Fibroblast of the aortic adventitia (primary cell): ENCODE measurements at regions not wholly inside any gene's neighbourhood (a gene's known extent, or its start where the extent isn't known, plus 50 kb on each side); places are given as distances from the start of the nearest gene placed in this dataset.
"Not testable (repeated sequence)": the region's sequence is repeated elsewhere in the genome, so short reads cannot be mapped to it uniquely, and the experiment has no call there.

Experiments
- DNase-seq: peaks from one replicate; pipeline ENCODE4 v3.0.0-alpha.2; 2010; ENCODE audit warnings: low read depth
- H3K4me3 ChIP-seq: 2 replicates; pipeline ENCODE4 v1.5.1; 2011; ENCODE audit warnings: low read depth, mild to moderate bottlenecking, control low read depth, low read length, moderate library complexity
- CTCF ChIP-seq: IDR thresholded peaks from 2 replicates; pipeline ENCODE4 v1.5.1; 2011; ENCODE audit warnings: mild to moderate bottlenecking, low read length, control low read depth, inconsistent platforms; ENCODE audit not compliant: insufficient read depth

DNA sequence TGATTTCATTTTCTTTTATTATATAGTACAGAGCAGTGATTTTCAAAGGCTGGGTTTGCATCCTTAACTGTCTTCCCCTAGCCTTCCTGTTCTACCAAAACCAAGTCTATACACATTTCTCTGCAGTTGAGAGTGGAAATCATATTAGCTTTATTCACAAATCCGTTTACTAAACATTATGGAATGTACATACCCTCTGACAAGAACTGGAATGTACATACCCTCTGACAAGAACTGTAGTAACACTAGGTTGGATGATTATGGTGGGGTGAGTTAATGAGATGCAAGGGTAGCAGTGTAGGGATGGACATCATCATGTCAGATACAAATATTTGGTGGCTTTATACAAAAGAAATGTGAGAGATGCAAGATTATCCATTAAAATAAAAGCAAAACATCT, 154.8 kb downstream of the CYB561 start:
- no peak for DNase-seq
- no peak overlapping the region for H3K4me3 ChIP-seq
- TF ChIP-seq CTCF: no peak

- no peak overlapping the region for H3K4me3 ChIP-seq
- no peak for TF ChIP-seq CTCF
- DNase-seq: no peak
These were observed 153.7 kb downstream of the CYB561 start for GRCh38 chr17:63292421-63292820.

GRCh38 chr17:63293323-63294075, 152.6 kb downstream of the CYB561 start:
- TF ChIP-seq CTCF: no peak
- DNase-seq: peak; percentile 77
- H3K4me3 ChIP-seq: no peak overlapping the region

DNA sequence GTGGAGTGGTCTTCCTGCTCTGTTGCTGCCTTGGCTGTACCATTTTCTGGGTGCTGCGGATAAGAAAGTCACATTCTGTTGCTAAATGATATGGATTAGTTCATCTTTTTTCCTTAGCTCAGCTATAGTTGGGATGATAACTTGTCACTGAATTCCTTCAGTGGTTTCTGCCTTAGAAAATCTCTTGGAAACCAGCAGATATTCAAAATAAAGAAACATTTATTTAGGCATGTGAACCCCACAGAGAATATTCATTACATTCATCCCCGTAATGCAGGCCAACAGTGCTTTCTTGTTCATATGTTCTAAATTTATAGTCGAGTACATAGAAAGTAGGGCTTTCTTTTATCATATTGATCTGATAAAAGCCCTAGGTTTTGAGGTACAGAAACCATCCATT, 151.3 kb downstream of the CYB561 start:
- no peak for TF ChIP-seq CTCF
- no peak for DNase-seq
- H3K4me3 ChIP-seq: no peak overlapping the region

DNA sequence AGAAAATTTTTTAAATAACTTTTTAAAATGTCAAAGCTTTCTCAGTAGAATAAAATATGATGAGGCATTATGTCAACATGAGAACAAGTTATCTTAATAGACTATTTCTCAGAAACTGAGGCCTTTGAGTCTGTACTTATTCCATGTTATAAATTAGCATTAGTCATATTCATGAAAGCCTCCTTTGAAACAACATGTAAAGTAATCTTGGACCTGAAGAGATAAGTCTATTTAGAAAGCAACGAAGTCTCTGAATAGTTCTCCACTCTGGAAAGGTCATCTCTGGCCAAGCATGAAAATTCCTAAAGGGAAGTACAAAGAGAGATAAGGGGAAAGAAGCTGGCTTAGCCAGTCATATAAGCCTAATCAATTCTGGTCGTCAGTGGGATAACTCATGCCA, 150.8 kb downstream of the CYB561 start:
- H3K4me3 ChIP-seq: no peak overlapping the region
- TF ChIP-seq CTCF: no peak
- DNase-seq: peak; percentile 61

GRCh38 chr17:63295839-63296590, 150.1 kb downstream of the CYB561 start:
- no peak for TF ChIP-seq CTCF
- H3K4me3 ChIP-seq: no peak overlapping the region
- DNase-seq: no peak

GRCh38 chr17:63298916-63299315, 147.2 kb downstream of the CYB561 start:
- DNase-seq, H3K4me3 ChIP-seq: not testable (repeated sequence)
